ENCODE measurements at regions not wholly inside any gene's neighbourhood (a gene's known extent, or its start where the extent isn't known, plus 50 kb on each side); places are given as distances from the start of the nearest gene placed in this dataset.
A peak's percentile ranks its signal among the peaks of the same experiment; 100 is the strongest.

- DNase-seq: no peak
These were observed 452.5 kb downstream of the MCTP2 start for GRCh38 chr15:94683902-94684301.

GRCh38 chr15:94691169-94691568, 459.8 kb downstream of the MCTP2 start:
- no peak for DNase-seq

GRCh38 chr15:94692710-94693109, 461.3 kb downstream of the MCTP2 start:
- DNase-seq: no peak

- DNase-seq: no peak
These were observed 468.9 kb downstream of the MCTP2 start for GRCh38 chr15:94700211-94700610.

- DNase-seq: no peak
These were observed 470.1 kb downstream of the MCTP2 start for GRCh38 chr15:94701281-94701985.

GRCh38 chr15:94703596-94703995, 472.2 kb downstream of the MCTP2 start:
- DNase-seq: no peak

GRCh38 chr15:94704421-94704820, 473.1 kb downstream of the MCTP2 start:
- DNase-seq: no peak

- no peak for DNase-seq
These were observed 473.6 kb downstream of the MCTP2 start for GRCh38 chr15:94704946-94705345.

GRCh38 chr15:94709319-94709718, 478.0 kb downstream of the MCTP2 start:
- no peak for DNase-seq

GRCh38 chr15:94722024-94722636, 490.8 kb downstream of the MCTP2 start:
- DNase-seq: no peak

- DNase-seq: peak; percentile 8
These were observed 492.4 kb downstream of the MCTP2 start for GRCh38 chr15:94723801-94724200.

GRCh38 chr15:94731286-94731685, 499.9 kb downstream of the MCTP2 start:
- no peak for DNase-seq

GRCh38 chr15:94734460-94734859, 503.1 kb downstream of the MCTP2 start:
- DNase-seq: no peak

- DNase-seq: no peak
These were observed 504.9 kb downstream of the MCTP2 start for GRCh38 chr15:94736236-94736635.

GRCh38 chr15:94739639-94740038, 508.3 kb downstream of the MCTP2 start:
- no peak for DNase-seq

GRCh38 chr15:94740469-94740868, 509.1 kb downstream of the MCTP2 start:
- no peak for DNase-seq

- DNase-seq: no peak
These were observed 512.3 kb downstream of the MCTP2 start for GRCh38 chr15:94743668-94744067.

- peak; percentile 2 for DNase-seq
These were observed 512.9 kb downstream of the MCTP2 start for GRCh38 chr15:94744080-94744793.

- no peak for DNase-seq
These were observed 514.0 kb downstream of the MCTP2 start for GRCh38 chr15:94745371-94745770.

- DNase-seq: no peak
These were observed 516.1 kb downstream of the MCTP2 start for GRCh38 chr15:94747510-94747909.

- DNase-seq: no peak
These were observed 518.7 kb downstream of the MCTP2 start for GRCh38 chr15:94749811-94750617.

GRCh38 chr15:94760348-94760747, 529.0 kb downstream of the MCTP2 start:
- DNase-seq: no peak

- DNase-seq: no peak
These were observed 530.2 kb downstream of the MCTP2 start for GRCh38 chr15:94761574-94761973.
